ENCODE measurements at regions not wholly inside any gene's neighbourhood (a gene's known extent, or its start where the extent isn't known, plus 50 kb on each side); places are given as distances from the start of the nearest gene placed in this dataset.

- TF ChIP-seq GLI4 (tag by site-specific recombination; IDR thresholded peaks at IDR 0.05) (no peak), PBX3 (CRISPR knock-in tag; IDR thresholded peaks at IDR 0.05) (no peak), ZNF561 (tag by site-specific recombination; IDR thresholded peaks at IDR 0.05; ENCODE audit: borderline replicate concordance) (no peak), ZNF664 (tag by site-specific recombination; IDR thresholded peaks at IDR 0.05) (no peak), ZBTB26 (tag by site-specific recombination; optimal IDR thresholded peaks at IDR 0.05) (no peak), ZNF211 (tag by site-specific recombination; IDR thresholded peaks at IDR 0.05; ENCODE audit: low read depth) (no peak), TRIM28 (IDR thresholded peaks at IDR 0.05; ENCODE audit: borderline replicate concordance, low read length) (no peak), ZNF529 (tag by site-specific recombination; IDR thresholded peaks at IDR 0.05; ENCODE audit: insufficient replicate concordance) (no peak), ZNF350 (tag by site-specific recombination; IDR thresholded peaks at IDR 0.05) (no peak), SP7 (tag by site-specific recombination; IDR thresholded peaks at IDR 0.05) (no peak), ZNF658 (tag by site-specific recombination; IDR thresholded peaks at IDR 0.05) (no peak)
- ChIA-PET CTCF (interaction anchor here (0.6 to 1.8 kb wide), 4 partner anchors 13 to 671 kb away, joined by 3 to 5 read pairs (median 3); no protein-coding TSS in a partner anchor), POLR2A (no interaction called here)
- Histone ChIP-seq H3K4me3 (ENCODE audit: low read depth, low read length) (no peak overlapping the region), H3K36me3 (ENCODE audit: control insufficient read depth in 2 of 2, insufficient read depth in 1 of 2, low read length in 2 of 2) (no peaks in the 10 kb centered on the region), H3K9me3 (ENCODE audit: control insufficient read depth, insufficient read depth, low read depth, low read length) (no peaks in the 10 kb centered on the region), H3K27ac (ENCODE audit: extremely low read depth, low read depth, low read length) (no peak overlapping the region), H3K4me1 (ENCODE audit: control insufficient read depth, insufficient read depth, low read length) (no peaks in the 10 kb centered on the region)
Observed at GRCh38 chr6:3919849-3920248, 70.7 kb downstream of the FAM50B start.

GRCh38 chr6:3920321-3920720, 71.1 kb downstream of the FAM50B start:
- H3K9me3 ChIP-seq (ENCODE audit: control insufficient read depth, insufficient read depth, low read depth, low read length), result no peaks in the 10 kb centered on the region
- no peak overlapping the region for H3K27ac ChIP-seq (ENCODE audit: extremely low read depth, low read depth, low read length)
- H3K4me3 ChIP-seq (ENCODE audit: low read depth, low read length), result no peak overlapping the region
- CTCF ChIA-PET, result no interaction called here
- no peaks in the 10 kb centered on the region for H3K36me3 ChIP-seq (ENCODE audit: control insufficient read depth in 2 of 2, insufficient read depth in 1 of 2, low read length in 2 of 2)
- POLR2A ChIA-PET, result no interaction called here
- TF ChIP-seq ZNF629 (tag by site-specific recombination; IDR thresholded peaks at IDR 0.05) (no peak), ZNF501 (tag by site-specific recombination; IDR thresholded peaks at IDR 0.05) (no peak), ZNF664 (tag by site-specific recombination; IDR thresholded peaks at IDR 0.05) (no peak), ZNF580 (tag by site-specific recombination; IDR thresholded peaks at IDR 0.05) (no peak), ZBTB21 (tag by site-specific recombination; IDR thresholded peaks at IDR 0.05) (no peak), PRDM1 (tag by site-specific recombination; IDR thresholded peaks at IDR 0.05) (no peak)
- no peaks in the 10 kb centered on the region for H3K4me1 ChIP-seq (ENCODE audit: control insufficient read depth, insufficient read depth, low read length)

GRCh38 chr6:3921663-3922062, 72.5 kb downstream of the FAM50B start:
- CTCF ChIA-PET, result interaction anchor here (0.6 to 2.0 kb wide), 4 partner anchors 11 to 1861 kb away, joined by 3 to 9 read pairs (median 3); no protein-coding TSS in a partner anchor
- POLR2A ChIA-PET, result no interaction called here
- Histone ChIP-seq H3K4me1 (ENCODE audit: control insufficient read depth, insufficient read depth, low read length) (no peaks in the 10 kb centered on the region), H3K27ac (ENCODE audit: extremely low read depth, low read depth, low read length) (no peak overlapping the region), H3K9me3 (ENCODE audit: control insufficient read depth, insufficient read depth, low read depth, low read length) (no peaks in the 10 kb centered on the region), H3K36me3 (ENCODE audit: control insufficient read depth in 2 of 2, insufficient read depth in 1 of 2, low read length in 2 of 2) (no peaks in the 10 kb centered on the region), H3K4me3 (ENCODE audit: low read depth, low read length) (no peak overlapping the region)
- no peak for TF ChIP-seq REST (tag by site-specific recombination; IDR thresholded peaks at IDR 0.05)
- TF ChIP-seq ZFP69B (tag by site-specific recombination; IDR thresholded peaks at IDR 0.05), result no peak
- TF ChIP-seq ZSCAN23 (tag by site-specific recombination; IDR thresholded peaks at IDR 0.05), result no peak
- TF ChIP-seq ZNF292 (tag by site-specific recombination; IDR thresholded peaks at IDR 0.05; ENCODE audit: borderline replicate concordance, low read depth), result no peak
- no peak for TF ChIP-seq ZNF692 (tag by site-specific recombination; IDR thresholded peaks at IDR 0.05)
- no peak for TF ChIP-seq ZSCAN4 (tag by site-specific recombination; IDR thresholded peaks at IDR 0.05)
- no peak for TF ChIP-seq ZNF133 (tag by site-specific recombination; IDR thresholded peaks at IDR 0.05)
- no peak for TF ChIP-seq BCL11A (tag by site-specific recombination; IDR thresholded peaks at IDR 0.05; ENCODE audit: low read depth)
